ENCODE measurements at regions not wholly inside any gene's neighbourhood (a gene's known extent, or its start where the extent isn't known, plus 50 kb on each side); places are given as distances from the start of the nearest gene placed in this dataset.
"Not testable (repeated sequence)": the region's sequence is repeated elsewhere in the genome, so short reads cannot be mapped to it uniquely, and the experiment has no call there.

- Histone ChIP-seq H3K36me3 (no peaks in the 10 kb centered on the region), H3K4me3 (no peak overlapping the region), H3K4me1 (no peaks in the 10 kb centered on the region), H3K9me3 (no peaks in the 10 kb centered on the region), H3K27ac (no peak overlapping the region), H3K27me3 (no peaks in the 10 kb centered on the region)
- TF ChIP-seq, protein P1, sequence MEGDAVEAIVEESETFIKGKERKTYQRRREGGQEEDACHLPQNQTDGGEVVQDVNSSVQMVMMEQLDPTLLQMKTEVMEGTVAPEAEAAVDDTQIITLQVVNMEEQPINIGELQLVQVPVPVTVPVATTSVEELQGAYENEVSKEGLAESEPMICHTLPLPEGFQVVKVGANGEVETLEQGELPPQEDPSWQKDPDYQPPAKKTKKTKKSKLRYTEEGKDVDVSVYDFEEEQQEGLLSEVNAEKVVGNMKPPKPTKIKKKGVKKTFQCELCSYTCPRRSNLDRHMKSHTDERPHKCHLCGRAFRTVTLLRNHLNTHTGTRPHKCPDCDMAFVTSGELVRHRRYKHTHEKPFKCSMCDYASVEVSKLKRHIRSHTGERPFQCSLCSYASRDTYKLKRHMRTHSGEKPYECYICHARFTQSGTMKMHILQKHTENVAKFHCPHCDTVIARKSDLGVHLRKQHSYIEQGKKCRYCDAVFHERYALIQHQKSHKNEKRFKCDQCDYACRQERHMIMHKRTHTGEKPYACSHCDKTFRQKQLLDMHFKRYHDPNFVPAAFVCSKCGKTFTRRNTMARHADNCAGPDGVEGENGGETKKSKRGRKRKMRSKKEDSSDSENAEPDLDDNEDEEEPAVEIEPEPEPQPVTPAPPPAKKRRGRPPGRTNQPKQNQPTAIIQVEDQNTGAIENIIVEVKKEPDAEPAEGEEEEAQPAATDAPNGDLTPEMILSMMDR (IDR thresholded peaks at IDR 0.05), result no peak
- no peak for TF ChIP-seq POLR2A (IDR thresholded peaks at IDR 0.05)
- DNase-seq, result no peak
- intact Hi-C loops (cut with DNase I; ENCODE audit: low total_unique reads), result no loop called here
Measured at GRCh38 chr12:85424581-85425348, 144.7 kb downstream of the ALX1 start.

GRCh38 chr12:85425349-85425612, 145.3 kb downstream of the ALX1 start:
- DNase-seq, result no peak
- TF ChIP-seq, protein P1 (IDR thresholded peaks at IDR 0.05), result no peak
- no peak for TF ChIP-seq POLR2A (IDR thresholded peaks at IDR 0.05)
- intact Hi-C loops (cut with DNase I; ENCODE audit: low total_unique reads), result no loop called here
- Histone ChIP-seq H3K27ac (no peak overlapping the region), H3K9me3 (no peaks in the 10 kb centered on the region), H3K27me3 (no peaks in the 10 kb centered on the region), H3K36me3 (no peaks in the 10 kb centered on the region), H3K4me3 (no peak overlapping the region), H3K4me1 (no peaks in the 10 kb centered on the region)

GRCh38 chr12:85425926-85426325, 145.9 kb downstream of the ALX1 start:
- no peak for TF ChIP-seq POLR2A (IDR thresholded peaks at IDR 0.05)
- TF ChIP-seq, protein P1 (IDR thresholded peaks at IDR 0.05), result no peak
- intact Hi-C loops (cut with DNase I; ENCODE audit: low total_unique reads), result no loop called here
- Histone ChIP-seq H3K4me1 (no peaks in the 10 kb centered on the region), H3K27ac (no peak overlapping the region), H3K36me3 (no peaks in the 10 kb centered on the region), H3K27me3 (no peaks in the 10 kb centered on the region), H3K9me3 (no peaks in the 10 kb centered on the region), H3K4me3 (no peak overlapping the region)
- no peak for DNase-seq

DNA sequence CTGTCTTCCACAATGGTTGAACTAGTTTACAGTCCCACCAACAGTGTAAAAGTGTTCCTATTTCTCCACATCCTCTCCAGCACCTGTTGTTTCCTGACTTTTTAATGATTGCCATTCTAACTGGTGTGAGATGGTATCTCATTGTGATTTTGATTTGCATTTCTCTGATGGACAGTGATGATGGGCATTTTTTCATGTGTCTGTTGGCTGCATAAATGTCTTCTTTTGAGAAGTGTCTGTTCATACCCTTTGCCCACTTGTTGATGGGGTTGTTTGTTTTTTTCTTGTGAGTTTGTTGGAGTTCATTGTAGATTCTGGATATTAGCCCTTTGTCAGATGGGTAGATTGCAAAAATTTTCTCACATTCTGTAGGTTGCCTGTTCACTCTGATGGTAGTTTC, 153.1 kb downstream of the ALX1 start:
- DNase-seq; intact Hi-C loops (cut with DNase I; ENCODE audit: low total_unique reads); H3K4me1 ChIP-seq: not testable (repeated sequence)

DNA sequence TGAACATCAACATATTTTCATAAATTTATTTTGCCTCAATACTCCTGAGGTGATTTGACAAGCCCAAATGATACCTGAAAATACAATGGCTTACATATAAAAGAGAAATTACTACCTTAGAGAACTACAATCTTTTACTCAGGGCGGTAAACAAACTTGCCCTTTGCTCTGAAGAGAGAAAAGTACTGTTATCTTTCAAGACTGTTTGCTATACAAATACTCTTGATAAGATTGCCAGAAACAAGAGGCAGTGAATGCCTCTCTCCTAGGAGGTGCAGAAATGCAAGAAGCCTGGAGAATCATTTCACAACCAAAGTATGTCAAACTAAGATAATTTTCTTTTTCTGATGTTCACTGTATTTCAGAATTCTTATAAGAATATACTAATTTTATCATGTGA, 160.3 kb downstream of the ALX1 start:
- no peaks in the 10 kb centered on the region for H3K36me3 ChIP-seq
- TF ChIP-seq POLR2A (IDR thresholded peaks at IDR 0.05), result no peak
- TF ChIP-seq, protein P1 (IDR thresholded peaks at IDR 0.05), result no peak

More for the DNA sequence above, 153.1 kb downstream of the ALX1 start:
- not testable (repeated sequence) for H3K9me3 ChIP-seq, H3K36me3 ChIP-seq, H3K27ac ChIP-seq, H3K4me3 ChIP-seq, H3K27me3 ChIP-seq

DNA sequence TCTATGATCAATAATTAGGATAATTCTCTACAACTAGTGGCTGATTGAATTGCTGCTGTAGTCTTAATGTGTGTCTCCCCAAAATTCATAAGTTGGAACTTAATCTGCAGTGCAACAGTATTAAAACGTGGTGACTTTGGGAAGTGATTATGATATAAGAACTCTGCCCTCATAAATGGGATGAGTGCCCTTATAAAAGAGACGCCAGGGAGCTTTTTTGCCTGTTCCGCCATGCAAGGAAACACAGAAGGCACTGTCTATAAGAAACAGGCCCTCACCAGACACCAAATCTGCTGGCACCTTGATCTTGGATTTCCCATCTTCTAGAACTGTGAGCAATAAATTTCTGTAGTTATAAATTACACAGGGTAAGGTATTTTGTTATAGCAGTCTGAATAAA, 161.0 kb downstream of the ALX1 start:
- Histone ChIP-seq H3K4me1 (no peaks in the 10 kb centered on the region), H3K4me3 (no peak overlapping the region), H3K36me3 (no peaks in the 10 kb centered on the region), H3K27ac (no peak overlapping the region), H3K9me3 (no peaks in the 10 kb centered on the region), H3K27me3 (no peaks in the 10 kb centered on the region)
- DNase-seq, result no peak
- intact Hi-C loops (cut with DNase I; ENCODE audit: low total_unique reads), result no loop called here
- no peak for TF ChIP-seq POLR2A (IDR thresholded peaks at IDR 0.05)
- TF ChIP-seq, protein P1 (IDR thresholded peaks at IDR 0.05), result no peak

More for the DNA sequence above, 160.3 kb downstream of the ALX1 start:
- H3K27ac ChIP-seq, result no peak overlapping the region
- no peaks in the 10 kb centered on the region for H3K9me3 ChIP-seq
- H3K4me1 ChIP-seq, result no peaks in the 10 kb centered on the region
- DNase-seq, result no peak
- intact Hi-C loops (cut with DNase I; ENCODE audit: low total_unique reads), result no loop called here
- no peaks in the 10 kb centered on the region for H3K27me3 ChIP-seq
- H3K4me3 ChIP-seq, result no peak overlapping the region
